Hepatocyte (in vitro differentiated cells): ENCODE measurements at regions not wholly inside any gene's neighbourhood (a gene's known extent, or its start where the extent isn't known, plus 50 kb on each side); places are given as distances from the start of the nearest gene placed in this dataset.
"Not testable (repeated sequence)": the region's sequence is repeated elsewhere in the genome, so short reads cannot be mapped to it uniquely, and the experiment has no call there.

Experiments
- DNase-seq: peaks from one replicate; pipeline ENCODE4 v3.0.0-alpha.2; 2016; ENCODE audit warnings: low spot score
- H2AFZ ChIP-seq: fragments of 200-600 bp; sonication (generic); 2 replicates; pipeline ENCODE4 v1.6.0; 2016; ENCODE audit warnings: antibody characterized with exemption, mild to moderate bottlenecking
- H3K27ac ChIP-seq: fragments of 200-600 bp; sonication (generic); 2 replicates; pipeline ENCODE4 v1.5.1; 2016; ENCODE audit warnings: mild to moderate bottlenecking
- H3K27me3 ChIP-seq: fragments of 200-600 bp; sonication (generic); 2 replicates; pipeline ENCODE4 v1.6.1; 2016
- H3K36me3 ChIP-seq: fragments of 200-600 bp; sonication (generic); replicated peaks from 2 replicates; pipeline ENCODE4 v1.5.1; 2016; ENCODE audit warnings: low read depth; ENCODE audit not compliant: insufficient read depth
- H3K4me1 ChIP-seq: fragments of 200-600 bp; sonication (generic); 2 replicates; pipeline ENCODE4 v1.5.1; 2016; ENCODE audit warnings: mild to moderate bottlenecking, moderate library complexity; ENCODE audit not compliant: insufficient read depth
- H3K4me2 ChIP-seq: fragments of 200-600 bp; sonication (generic); 2 replicates; pipeline ENCODE4 v1.6.0; 2016
- H3K4me3 ChIP-seq: fragments of 200-600 bp; sonication (generic); 2 replicates; pipeline ENCODE4 v1.5.1; 2016; ENCODE audit warnings: mild to moderate bottlenecking
- H3K79me2 ChIP-seq: fragments of 200-600 bp; sonication (generic); 2 replicates; pipeline ENCODE4 v1.6.0; 2017; ENCODE audit warnings: mild to moderate bottlenecking
- H3K9me2 ChIP-seq: fragments of 200-600 bp; sonication (generic); replicated peaks from 2 replicates; pipeline ENCODE4 v1.6.0; 2017; ENCODE audit warnings: mild to moderate bottlenecking; ENCODE audit not compliant: insufficient read depth
- H3K9me3 ChIP-seq: fragments of 200-600 bp; sonication (generic); 2 replicates; pipeline ENCODE4 v1.5.1; 2016; ENCODE audit warnings: low read depth, mild to moderate bottlenecking
- H4K20me1 ChIP-seq: fragments of 200-600 bp; sonication (generic); 2 replicates; pipeline ENCODE4 v1.6.0; 2016; ENCODE audit warnings: mild to moderate bottlenecking; ENCODE audit not compliant: insufficient read depth, poor library complexity, severe bottlenecking
- EZH2 ChIP-seq: fragments of 200-600 bp; sonication (generic); IDR thresholded peaks from 2 replicates; pipeline ENCODE4 v1.6.1; 2016; ENCODE audit warnings: antibody characterized with exemption, mild to moderate bottlenecking, borderline replicate concordance
- EZH2phosphoT487 ChIP-seq: fragments of 200-600 bp; sonication (generic); IDR thresholded peaks from one replicate; pipeline ENCODE4 v1.6.1; 2018; ENCODE audit warnings: antibody characterized with exemption, mild to moderate bottlenecking, low read depth, moderate library complexity; ENCODE audit not compliant: unreplicated experiment, severe bottlenecking
- WGBS: methylation state at CpG from one replicate; pipeline ENCODE4 v1.1.6; 2016; ENCODE audit warnings: low lambda C conversion rate; ENCODE audit errors: missing lambda C conversion rate; 5-methylcytosine and 5-hydroxymethylcytosine counted together
- TF ChIP-seq, protein P1 (sequence below): fragments of 200-600 bp; sonication (generic); IDR thresholded peaks from 2 replicates; pipeline ENCODE4 v1.5.1; 2016; ENCODE audit warnings: antibody characterized with exemption, mild to moderate bottlenecking; ENCODE audit not compliant: poor library complexity

DNA sequence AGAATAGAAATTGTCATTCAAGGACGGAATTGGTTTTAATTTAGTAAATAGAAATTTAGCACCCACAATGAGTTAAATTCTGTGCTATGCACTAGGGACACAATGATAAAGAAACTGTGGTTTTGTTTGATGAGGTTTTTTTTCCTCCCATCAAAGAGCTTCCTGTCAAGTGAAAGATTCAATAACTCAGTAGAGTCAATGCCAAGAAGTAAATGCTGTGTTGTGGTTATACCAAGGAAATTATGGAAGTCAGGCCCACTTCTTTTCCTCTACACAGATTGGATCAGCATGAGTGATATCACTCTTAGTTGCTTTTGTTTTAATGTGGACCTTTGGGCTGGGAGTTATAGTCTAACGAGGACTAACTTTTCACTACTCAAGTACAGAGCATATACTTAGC is 1269.6 kb upstream of the ADGRL2 start:
- Histone ChIP-seq H3K27me3 (no peaks in the 10 kb centered on the region), H3K9me2 (no peaks in the 10 kb centered on the region), H3K4me3 (no peak overlapping the region), H3K4me2 (no peak overlapping the region), H2AFZ (no peak overlapping the region), H3K4me1 (peaks cover 5% of the 10 kb centered on the region), H3K36me3 (no peaks in the 10 kb centered on the region), H3K79me2 (no peaks in the 10 kb centered on the region), H3K9me3 (no peaks in the 10 kb centered on the region), H4K20me1 (no peaks in the 10 kb centered on the region), H3K27ac (no peak overlapping the region)
- WGBS, result 91% methylated on average over 2 of the region's 2 CpGs
- TF ChIP-seq, protein P1, sequence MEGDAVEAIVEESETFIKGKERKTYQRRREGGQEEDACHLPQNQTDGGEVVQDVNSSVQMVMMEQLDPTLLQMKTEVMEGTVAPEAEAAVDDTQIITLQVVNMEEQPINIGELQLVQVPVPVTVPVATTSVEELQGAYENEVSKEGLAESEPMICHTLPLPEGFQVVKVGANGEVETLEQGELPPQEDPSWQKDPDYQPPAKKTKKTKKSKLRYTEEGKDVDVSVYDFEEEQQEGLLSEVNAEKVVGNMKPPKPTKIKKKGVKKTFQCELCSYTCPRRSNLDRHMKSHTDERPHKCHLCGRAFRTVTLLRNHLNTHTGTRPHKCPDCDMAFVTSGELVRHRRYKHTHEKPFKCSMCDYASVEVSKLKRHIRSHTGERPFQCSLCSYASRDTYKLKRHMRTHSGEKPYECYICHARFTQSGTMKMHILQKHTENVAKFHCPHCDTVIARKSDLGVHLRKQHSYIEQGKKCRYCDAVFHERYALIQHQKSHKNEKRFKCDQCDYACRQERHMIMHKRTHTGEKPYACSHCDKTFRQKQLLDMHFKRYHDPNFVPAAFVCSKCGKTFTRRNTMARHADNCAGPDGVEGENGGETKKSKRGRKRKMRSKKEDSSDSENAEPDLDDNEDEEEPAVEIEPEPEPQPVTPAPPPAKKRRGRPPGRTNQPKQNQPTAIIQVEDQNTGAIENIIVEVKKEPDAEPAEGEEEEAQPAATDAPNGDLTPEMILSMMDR, result no peak
- no peak for TF ChIP-seq EZH2
- TF ChIP-seq EZH2phosphoT487, result no peak
- no peak for DNase-seq

DNA sequence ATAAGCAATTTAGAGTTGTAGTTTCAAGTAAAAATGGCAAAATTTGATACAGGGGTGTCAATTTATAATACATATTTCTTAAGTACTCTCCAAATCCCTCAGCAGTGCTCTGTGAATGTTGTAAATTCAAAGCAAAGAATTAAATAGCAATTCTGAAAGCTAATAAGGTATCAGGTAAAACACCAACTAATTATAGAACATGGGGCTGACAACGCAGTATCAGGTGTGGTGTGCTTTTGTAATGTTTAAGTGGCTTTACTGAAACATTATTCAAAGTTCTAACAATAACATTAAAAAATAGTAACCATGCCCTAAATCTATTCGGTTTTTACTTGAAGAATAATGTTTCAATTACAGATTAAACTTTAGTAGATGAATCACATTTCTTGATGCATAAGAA is 1271.2 kb upstream of the ADGRL2 start:
- no peaks in the 10 kb centered on the region for H3K9me2 ChIP-seq
- H3K36me3 ChIP-seq, result no peaks in the 10 kb centered on the region
- no peaks in the 10 kb centered on the region for H3K27me3 ChIP-seq
- no peak for DNase-seq
- WGBS, result 92% methylated on average over 2 of the region's 2 CpGs
- H3K4me1 ChIP-seq, result peaks cover 5% of the 10 kb centered on the region
- H3K4me3 ChIP-seq, result no peak overlapping the region
- no peaks in the 10 kb centered on the region for H3K9me3 ChIP-seq
- H3K79me2 ChIP-seq, result no peaks in the 10 kb centered on the region
- H3K27ac ChIP-seq, result no peak overlapping the region
- no peaks in the 10 kb centered on the region for H4K20me1 ChIP-seq
- H2AFZ ChIP-seq, result no peak overlapping the region
- TF ChIP-seq, protein P1, result no peak
- TF ChIP-seq EZH2phosphoT487, result no peak
- TF ChIP-seq EZH2, result no peak
- no peak overlapping the region for H3K4me2 ChIP-seq

DNA sequence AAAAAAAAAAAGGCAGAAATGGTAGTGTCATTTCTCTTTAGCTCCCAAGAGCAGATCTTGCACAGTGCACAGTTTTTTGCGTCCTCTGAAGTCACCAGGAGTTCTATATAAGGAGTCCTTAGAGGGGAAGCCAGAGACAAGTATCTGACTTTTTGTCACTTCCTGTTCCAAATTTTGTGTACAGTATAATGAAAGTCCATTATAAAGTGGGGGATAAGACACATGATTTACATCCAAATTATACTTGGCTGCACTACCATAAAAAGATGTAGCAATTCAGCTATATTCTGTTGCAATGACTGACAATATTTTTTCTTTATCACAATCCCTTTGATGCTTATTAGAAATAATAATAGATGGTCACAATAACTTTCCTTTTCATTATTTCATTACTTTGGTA is 1276.9 kb upstream of the ADGRL2 start:
- no peaks in the 10 kb centered on the region for H3K4me1 ChIP-seq
- H3K9me3 ChIP-seq, result no peaks in the 10 kb centered on the region
- TF ChIP-seq EZH2 (no peak), EZH2phosphoT487 (no peak)
- TF ChIP-seq, protein P1, result no peak
- H3K4me3 ChIP-seq, result no peak overlapping the region
- no peaks in the 10 kb centered on the region for H3K27me3 ChIP-seq
- no peak overlapping the region for H3K4me2 ChIP-seq
- no peak overlapping the region for H3K27ac ChIP-seq
- WGBS, result 97% methylated on average over 1 of the region's 1 CpG
- no peaks in the 10 kb centered on the region for H3K36me3 ChIP-seq
- H3K79me2 ChIP-seq, result no peaks in the 10 kb centered on the region
- no peak overlapping the region for H2AFZ ChIP-seq
- no peaks in the 10 kb centered on the region for H4K20me1 ChIP-seq
- no peaks in the 10 kb centered on the region for H3K9me2 ChIP-seq
- no peak for DNase-seq

DNA sequence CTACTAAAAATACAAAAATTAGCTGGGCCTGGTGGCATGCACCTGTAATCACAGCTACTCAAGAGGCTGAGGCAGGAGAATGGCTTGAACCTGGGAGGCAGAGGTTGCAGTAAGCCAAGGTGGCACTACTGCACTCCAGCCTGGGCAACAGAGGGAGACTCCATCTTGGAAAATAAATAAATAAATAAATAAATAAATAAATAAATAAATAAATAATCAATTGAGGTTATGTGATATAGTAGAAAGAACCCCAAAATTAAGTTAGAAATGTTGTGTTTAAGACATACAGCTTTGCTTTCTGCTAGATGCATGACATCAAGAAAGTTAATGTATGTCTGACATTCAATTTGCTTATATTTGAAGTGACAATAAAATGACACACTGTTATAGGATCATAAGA is 1277.7 kb upstream of the ADGRL2 start:
- not testable (repeated sequence) for H3K9me3 ChIP-seq, H3K4me2 ChIP-seq, H3K27ac ChIP-seq, H3K79me2 ChIP-seq, DNase-seq, H3K4me1 ChIP-seq, H3K36me3 ChIP-seq, H4K20me1 ChIP-seq, H2AFZ ChIP-seq, H3K4me3 ChIP-seq, H3K27me3 ChIP-seq, H3K9me2 ChIP-seq
